Parathyroid adenoma (tissue), 2 donors: ENCODE measurements at regions not wholly inside any gene's neighbourhood (a gene's known extent, or its start where the extent isn't known, plus 50 kb on each side); places are given as distances from the start of the nearest gene placed in this dataset.

Experiments used
- H2AFZ ChIP-seq: fragments of 300-600 bp; sonication (generic); one replicate; pipeline ENCODE4 v1.7.0; 2017; ENCODE audit warnings: antibody characterized with exemption, mild to moderate bottlenecking
- H3K27ac ChIP-seq: fragments of 300-600 bp; sonication (generic); one replicate; pipeline ENCODE4 v1.7.0; 2017
- H3K27me3 ChIP-seq: fragments of 300-600 bp; sonication (generic); one replicate; pipeline ENCODE4 v1.7.0; 2017; ENCODE audit warnings: low read length; ENCODE audit not compliant: control insufficient read depth, insufficient read depth
- H3K36me3 ChIP-seq: fragments of 300-600 bp; sonication (generic); one replicate; pipeline ENCODE4 v1.7.0; 2017; ENCODE audit warnings: low read length; ENCODE audit not compliant: control insufficient read depth, insufficient read depth
- H3K4me1 ChIP-seq: fragments of 300-600 bp; sonication (generic); one replicate; pipeline ENCODE4 v1.7.0; 2017; ENCODE audit warnings: control low read depth
- H3K4me2 ChIP-seq: fragments of 300-600 bp; sonication (generic); one replicate; pipeline ENCODE4 v1.7.0; 2017; ENCODE audit warnings: low read length
- H3K4me3 ChIP-seq: fragments of 300-600 bp; sonication (generic); one replicate; pipeline ENCODE4 v1.7.0; 2017; ENCODE audit warnings: low read depth, low read length
- H3K79me2 ChIP-seq: fragments of 300-600 bp; sonication (generic); one replicate; pipeline ENCODE4 v1.7.0; 2017; ENCODE audit warnings: control low read depth
- H3K9ac ChIP-seq: fragments of 300-600 bp; sonication (generic); one replicate; pipeline ENCODE4 v1.7.0; 2017; ENCODE audit warnings: mild to moderate bottlenecking
- H3K9me3 ChIP-seq: fragments of 300-600 bp; sonication (generic); one replicate; pipeline ENCODE4 v1.7.0; 2017; ENCODE audit warnings: low read length; ENCODE audit not compliant: control insufficient read depth
- CTCF ChIP-seq: fragments of 300-600 bp; sonication (generic); IDR thresholded peaks from one replicate; pipeline ENCODE4 v1.7.0; 2017; ENCODE audit warnings: antibody characterized with exemption, mild to moderate bottlenecking
- donor health status: primary hyperparathyroidism.

GRCh38 chr18:25814841-25815458, 275.5 kb downstream of the SS18 start:
- no peak overlapping the region for H3K4me3 ChIP-seq
- no peaks in the 10 kb centered on the region for H3K4me1 ChIP-seq
- no peak for TF ChIP-seq CTCF
- no peaks in the 10 kb centered on the region for H3K79me2 ChIP-seq
- H3K36me3 ChIP-seq, result no peaks in the 10 kb centered on the region
- H3K9me3 ChIP-seq, result no peaks in the 10 kb centered on the region
- no peak overlapping the region for H3K9ac ChIP-seq
- no peak overlapping the region for H3K4me2 ChIP-seq
- no peaks in the 10 kb centered on the region for H3K27me3 ChIP-seq
- no peak overlapping the region for H3K27ac ChIP-seq
- no peak overlapping the region for H2AFZ ChIP-seq

GRCh38 chr18:25813110-25813509, 277.3 kb downstream of the SS18 start:
- Histone ChIP-seq H3K9me3 (no peaks in the 10 kb centered on the region), H3K4me2 (no peak overlapping the region), H3K9ac (no peak overlapping the region), H3K4me3 (no peak overlapping the region), H3K27me3 (no peaks in the 10 kb centered on the region), H3K79me2 (no peaks in the 10 kb centered on the region), H3K36me3 (no peaks in the 10 kb centered on the region), H2AFZ (no peak overlapping the region), H3K4me1 (no peaks in the 10 kb centered on the region), H3K27ac (no peak overlapping the region)
- no peak for TF ChIP-seq CTCF

DNA sequence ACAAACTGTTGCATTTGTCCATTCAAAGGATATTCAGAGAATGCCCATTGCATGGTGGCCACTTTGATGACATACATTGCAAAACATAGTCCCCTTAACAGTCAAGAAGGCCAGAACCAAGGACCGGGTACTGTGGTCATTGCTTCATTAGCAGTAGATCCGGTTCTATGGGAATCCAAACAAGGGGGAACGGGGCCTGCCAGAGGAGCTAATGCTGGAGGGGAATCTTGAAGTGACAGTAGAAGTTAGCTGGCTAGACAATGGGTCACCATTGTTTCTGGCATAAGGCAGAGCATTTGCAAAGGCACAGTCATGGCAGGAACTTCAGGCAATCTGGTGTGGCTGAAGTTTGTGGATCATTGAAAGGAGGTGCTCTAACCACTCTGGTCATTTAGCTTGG, 279.7 kb downstream of the SS18 start:
- no peak overlapping the region for H3K27ac ChIP-seq
- H3K27me3 ChIP-seq, result no peaks in the 10 kb centered on the region
- H2AFZ ChIP-seq, result no peak overlapping the region
- H3K4me1 ChIP-seq, result no peaks in the 10 kb centered on the region
- no peaks in the 10 kb centered on the region for H3K79me2 ChIP-seq
- H3K4me3 ChIP-seq, result no peak overlapping the region
- no peak overlapping the region for H3K4me2 ChIP-seq
- TF ChIP-seq CTCF, result no peak
- H3K9me3 ChIP-seq, result no peaks in the 10 kb centered on the region
- no peaks in the 10 kb centered on the region for H3K36me3 ChIP-seq
- no peak overlapping the region for H3K9ac ChIP-seq

DNA sequence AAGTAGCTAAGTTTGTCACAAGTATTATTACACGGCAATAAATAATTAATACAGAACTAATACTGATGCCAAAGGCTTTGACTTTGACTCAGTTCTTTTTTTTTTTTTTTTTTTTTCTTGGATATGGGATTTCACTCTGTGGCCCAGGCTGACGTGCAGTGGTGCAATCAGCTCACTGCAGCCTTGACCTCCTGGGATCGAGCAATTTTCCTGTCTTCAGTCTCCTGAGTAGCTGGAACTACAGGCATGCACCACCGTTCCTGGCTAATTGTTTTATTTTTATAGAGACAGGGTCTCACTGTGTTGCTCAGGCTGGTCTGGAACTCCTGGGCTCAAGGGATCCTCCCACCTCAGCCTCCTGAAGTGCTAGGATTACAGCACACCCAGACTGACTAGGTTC, 284.5 kb downstream of the SS18 start:
- no peaks in the 10 kb centered on the region for H3K79me2 ChIP-seq
- no peak overlapping the region for H3K4me3 ChIP-seq

More for the DNA sequence above, 284.5 kb downstream of the SS18 start:
- H2AFZ ChIP-seq, result no peak overlapping the region
- no peak overlapping the region for H3K4me2 ChIP-seq
- no peaks in the 10 kb centered on the region for H3K4me1 ChIP-seq
- no peak overlapping the region for H3K27ac ChIP-seq
- no peak for TF ChIP-seq CTCF
- H3K9ac ChIP-seq, result no peak overlapping the region
- H3K27me3 ChIP-seq, result no peaks in the 10 kb centered on the region
- H3K36me3 ChIP-seq, result no peaks in the 10 kb centered on the region
- H3K9me3 ChIP-seq, result no peaks in the 10 kb centered on the region
